Neural cell (in vitro differentiated cells): ENCODE measurements at regions not wholly inside any gene's neighbourhood (a gene's known extent, or its start where the extent isn't known, plus 50 kb on each side); places are given as distances from the start of the nearest gene placed in this dataset.

Experiments
- H2AFZ ChIP-seq: fragments of 200-600, 300-800 bp; sonication (generic), shearing (Covaris generic); 2 replicates; pipeline ENCODE4 v1.6.0; 2014; ENCODE audit warnings: low read depth, mild to moderate bottlenecking, antibody characterized with exemption, low read length, moderate library complexity
- H3F3A ChIP-seq: fragments of 200-600 bp; shearing (Covaris generic); 2 replicates; pipeline ENCODE4 v1.6.1; 2016; ENCODE audit warnings: mild to moderate bottlenecking, moderate library complexity, mixed read lengths, antibody characterized with exemption, low read length; ENCODE audit not compliant: insufficient read depth, poor library complexity, severe bottlenecking
- H3K27ac ChIP-seq: fragments of 200-600, 300-800 bp; sonication (generic), shearing (Covaris generic); 2 replicates; pipeline ENCODE4 v1.5.1; 2014; ENCODE audit warnings: mild to moderate bottlenecking, low read length, moderate library complexity
- H3K27me3 ChIP-seq: fragments of 300-800, 200-600 bp; sonication (generic), shearing (Covaris generic); 2 replicates; pipeline ENCODE4 v1.6.0; 2014; ENCODE audit warnings: mild to moderate bottlenecking, low read depth, low read length, moderate library complexity; ENCODE audit not compliant: insufficient read depth
- H3K36me3 ChIP-seq: fragments of 300-800, 200-600 bp; sonication (generic), shearing (Covaris generic); 2 replicates; pipeline ENCODE4 v1.5.1; 2014; ENCODE audit warnings: mild to moderate bottlenecking, antibody characterized with exemption, low read length, moderate library complexity; ENCODE audit not compliant: insufficient read depth
- H3K4me2 ChIP-seq: fragments of 300-800, 200-600 bp; sonication (generic), shearing (Covaris generic); 2 replicates; pipeline ENCODE4 v1.6.0; 2014; ENCODE audit warnings: mild to moderate bottlenecking, low read length
- H3K4me3 ChIP-seq: fragments of 300-800, 200-600 bp; sonication (generic), shearing (Covaris generic); 2 replicates; pipeline ENCODE4 v1.5.1; 2014; ENCODE audit warnings: mild to moderate bottlenecking, low read length, moderate library complexity
- H3K79me2 ChIP-seq: fragments of 200-600 bp; shearing (Covaris generic); replicated peaks from 2 replicates; pipeline ENCODE4 v1.6.0; 2014; ENCODE audit warnings: mild to moderate bottlenecking, low read length, moderate library complexity; ENCODE audit not compliant: insufficient read depth
- H3K9ac ChIP-seq: fragments of 300-800, 200-600 bp; sonication (generic), shearing (Covaris generic); 2 replicates; pipeline ENCODE4 v1.6.1; 2016; ENCODE audit warnings: mild to moderate bottlenecking, low read length, mixed read lengths
- H3K9me2 ChIP-seq: fragments of 200-600 bp; shearing (Covaris generic); 2 replicates; pipeline ENCODE4 v1.6.1; 2016; ENCODE audit warnings: mild to moderate bottlenecking, low read length, mixed read lengths; ENCODE audit not compliant: insufficient read depth
- H3K9me3 ChIP-seq: fragments of 200-600, 300-800 bp; sonication (generic), shearing (Covaris generic); 2 replicates; pipeline ENCODE4 v1.6.1; 2016; ENCODE audit warnings: mild to moderate bottlenecking, mixed run types, low read length, moderate library complexity, mixed read lengths
- H4K20me1 ChIP-seq: fragments of 200-600 bp; shearing (Covaris generic); 2 replicates; pipeline ENCODE4 v1.6.1; 2016; ENCODE audit warnings: mild to moderate bottlenecking, mixed run types; ENCODE audit not compliant: insufficient read depth
- EP300 ChIP-seq: fragments of 450-650 bp; conservative IDR thresholded peaks from 2 replicates; pipeline ENCODE4 v1.6.1; 2014; ENCODE audit warnings: antibody characterized with exemption, mild to moderate bottlenecking, moderate library complexity; ENCODE audit not compliant: poor library complexity, severe bottlenecking
- EZH2 ChIP-seq: fragments of 200-600, 300-800 bp; shearing (Covaris generic), sonication (generic); IDR thresholded peaks from 2 replicates; pipeline ENCODE4 v1.6.1; 2014; ENCODE audit warnings: antibody characterized with exemption, low read length, borderline replicate concordance, mild to moderate bottlenecking; ENCODE audit not compliant: insufficient read depth, poor library complexity, severe bottlenecking
- RAD21 ChIP-seq: fragments of 450-650 bp; conservative IDR thresholded peaks from 2 replicates; pipeline ENCODE4 v1.6.1; 2014; ENCODE audit warnings: antibody characterized with exemption, mild to moderate bottlenecking, moderate library complexity
- SMC3 ChIP-seq: fragments of 450-650 bp; conservative IDR thresholded peaks from 2 replicates; pipeline ENCODE4 v1.6.1; 2014; ENCODE audit warnings: antibody characterized with exemption, mild to moderate bottlenecking, moderate library complexity; ENCODE audit not compliant: poor library complexity
- TAF1 ChIP-seq: IDR thresholded peaks from 2 replicates; pipeline ENCODE4 v1.6.1; 2012; ENCODE audit warnings: low read depth
- TF ChIP-seq, protein P1 (sequence below): fragments of 450-650 bp; IDR thresholded peaks from 2 replicates; pipeline ENCODE4 v1.5.1; 2014; ENCODE audit warnings: antibody characterized with exemption, mild to moderate bottlenecking, moderate library complexity; ENCODE audit not compliant: poor library complexity, severe bottlenecking
- TF ChIP-seq, protein P2 (sequence below): IDR thresholded peaks from 2 replicates; pipeline ENCODE4 v1.6.1; 2012; ENCODE audit warnings: borderline replicate concordance

DNA sequence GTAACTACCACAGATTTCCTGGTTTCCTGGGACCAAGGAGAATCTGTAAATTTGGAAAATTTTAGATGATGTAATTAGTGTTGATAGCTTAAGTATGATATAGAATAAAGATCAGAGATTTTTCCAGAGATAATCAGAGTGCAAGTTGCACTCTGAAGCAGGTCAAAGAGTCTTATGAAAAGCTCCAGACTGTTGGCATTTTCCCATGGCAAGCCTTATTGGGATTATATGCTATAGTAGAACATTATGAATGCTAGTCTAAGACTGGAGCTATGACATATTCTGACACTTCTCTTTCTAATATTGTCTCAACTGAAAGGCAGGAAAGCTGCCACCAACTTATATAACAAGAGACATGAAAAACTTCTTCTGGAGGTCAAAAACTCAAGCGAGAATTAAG is 1638.3 kb upstream of the LRRTM1 start:
- Histone ChIP-seq H3K36me3 (no peaks in the 10 kb centered on the region), H3K27me3 (no peaks in the 10 kb centered on the region), H3K4me3 (no peak overlapping the region), H3K9me3 (no peaks in the 10 kb centered on the region), H3K79me2 (no peaks in the 10 kb centered on the region), H3K9ac (no peak overlapping the region), H3K4me2 (no peak overlapping the region), H3K27ac (no peak overlapping the region), H2AFZ (no peak overlapping the region), H3K9me2 (no peaks in the 10 kb centered on the region), H3F3A (no peaks in the 10 kb centered on the region), H4K20me1 (no peaks in the 10 kb centered on the region)
- TF ChIP-seq RAD21 (no peak), TAF1 (no peak)
- TF ChIP-seq, protein P1, sequence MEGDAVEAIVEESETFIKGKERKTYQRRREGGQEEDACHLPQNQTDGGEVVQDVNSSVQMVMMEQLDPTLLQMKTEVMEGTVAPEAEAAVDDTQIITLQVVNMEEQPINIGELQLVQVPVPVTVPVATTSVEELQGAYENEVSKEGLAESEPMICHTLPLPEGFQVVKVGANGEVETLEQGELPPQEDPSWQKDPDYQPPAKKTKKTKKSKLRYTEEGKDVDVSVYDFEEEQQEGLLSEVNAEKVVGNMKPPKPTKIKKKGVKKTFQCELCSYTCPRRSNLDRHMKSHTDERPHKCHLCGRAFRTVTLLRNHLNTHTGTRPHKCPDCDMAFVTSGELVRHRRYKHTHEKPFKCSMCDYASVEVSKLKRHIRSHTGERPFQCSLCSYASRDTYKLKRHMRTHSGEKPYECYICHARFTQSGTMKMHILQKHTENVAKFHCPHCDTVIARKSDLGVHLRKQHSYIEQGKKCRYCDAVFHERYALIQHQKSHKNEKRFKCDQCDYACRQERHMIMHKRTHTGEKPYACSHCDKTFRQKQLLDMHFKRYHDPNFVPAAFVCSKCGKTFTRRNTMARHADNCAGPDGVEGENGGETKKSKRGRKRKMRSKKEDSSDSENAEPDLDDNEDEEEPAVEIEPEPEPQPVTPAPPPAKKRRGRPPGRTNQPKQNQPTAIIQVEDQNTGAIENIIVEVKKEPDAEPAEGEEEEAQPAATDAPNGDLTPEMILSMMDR: no peak
- TF ChIP-seq, protein P2, sequence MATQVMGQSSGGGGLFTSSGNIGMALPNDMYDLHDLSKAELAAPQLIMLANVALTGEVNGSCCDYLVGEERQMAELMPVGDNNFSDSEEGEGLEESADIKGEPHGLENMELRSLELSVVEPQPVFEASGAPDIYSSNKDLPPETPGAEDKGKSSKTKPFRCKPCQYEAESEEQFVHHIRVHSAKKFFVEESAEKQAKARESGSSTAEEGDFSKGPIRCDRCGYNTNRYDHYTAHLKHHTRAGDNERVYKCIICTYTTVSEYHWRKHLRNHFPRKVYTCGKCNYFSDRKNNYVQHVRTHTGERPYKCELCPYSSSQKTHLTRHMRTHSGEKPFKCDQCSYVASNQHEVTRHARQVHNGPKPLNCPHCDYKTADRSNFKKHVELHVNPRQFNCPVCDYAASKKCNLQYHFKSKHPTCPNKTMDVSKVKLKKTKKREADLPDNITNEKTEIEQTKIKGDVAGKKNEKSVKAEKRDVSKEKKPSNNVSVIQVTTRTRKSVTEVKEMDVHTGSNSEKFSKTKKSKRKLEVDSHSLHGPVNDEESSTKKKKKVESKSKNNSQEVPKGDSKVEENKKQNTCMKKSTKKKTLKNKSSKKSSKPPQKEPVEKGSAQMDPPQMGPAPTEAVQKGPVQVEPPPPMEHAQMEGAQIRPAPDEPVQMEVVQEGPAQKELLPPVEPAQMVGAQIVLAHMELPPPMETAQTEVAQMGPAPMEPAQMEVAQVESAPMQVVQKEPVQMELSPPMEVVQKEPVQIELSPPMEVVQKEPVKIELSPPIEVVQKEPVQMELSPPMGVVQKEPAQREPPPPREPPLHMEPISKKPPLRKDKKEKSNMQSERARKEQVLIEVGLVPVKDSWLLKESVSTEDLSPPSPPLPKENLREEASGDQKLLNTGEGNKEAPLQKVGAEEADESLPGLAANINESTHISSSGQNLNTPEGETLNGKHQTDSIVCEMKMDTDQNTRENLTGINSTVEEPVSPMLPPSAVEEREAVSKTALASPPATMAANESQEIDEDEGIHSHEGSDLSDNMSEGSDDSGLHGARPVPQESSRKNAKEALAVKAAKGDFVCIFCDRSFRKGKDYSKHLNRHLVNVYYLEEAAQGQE: no peak

GRCh38 chr2:81942136-81942680 is 1637.7 kb upstream of the LRRTM1 start:
- Histone ChIP-seq H3F3A (no peaks in the 10 kb centered on the region), H3K9ac (no peak overlapping the region), H3K79me2 (no peaks in the 10 kb centered on the region), H2AFZ (no peak overlapping the region), H3K9me2 (no peaks in the 10 kb centered on the region), H3K27me3 (no peaks in the 10 kb centered on the region), H3K4me3 (no peak overlapping the region), H4K20me1 (no peaks in the 10 kb centered on the region), H3K27ac (no peak overlapping the region), H3K36me3 (no peaks in the 10 kb centered on the region), H3K4me2 (no peak overlapping the region), H3K9me3 (no peaks in the 10 kb centered on the region)
- TF ChIP-seq EP300: no peak
- TF ChIP-seq SMC3: no peak
- TF ChIP-seq, protein P2: no peak
- TF ChIP-seq EZH2: no peak
- no peak for TF ChIP-seq RAD21
